GM18517 (cell line): ENCODE measurements at regions not wholly inside any gene's neighbourhood (a gene's known extent, or its start where the extent isn't known, plus 50 kb on each side); places are given as distances from the start of the nearest gene placed in this dataset.

Source experiments
- ATAC-seq: cut with Tn5 transposase; IDR thresholded peaks from one replicate; pipeline ENCODE4 v1.9.1; 2021; ENCODE audit warnings: mild to moderate bottlenecking, moderate library complexity; ENCODE audit not compliant: unreplicated experiment

DNA sequence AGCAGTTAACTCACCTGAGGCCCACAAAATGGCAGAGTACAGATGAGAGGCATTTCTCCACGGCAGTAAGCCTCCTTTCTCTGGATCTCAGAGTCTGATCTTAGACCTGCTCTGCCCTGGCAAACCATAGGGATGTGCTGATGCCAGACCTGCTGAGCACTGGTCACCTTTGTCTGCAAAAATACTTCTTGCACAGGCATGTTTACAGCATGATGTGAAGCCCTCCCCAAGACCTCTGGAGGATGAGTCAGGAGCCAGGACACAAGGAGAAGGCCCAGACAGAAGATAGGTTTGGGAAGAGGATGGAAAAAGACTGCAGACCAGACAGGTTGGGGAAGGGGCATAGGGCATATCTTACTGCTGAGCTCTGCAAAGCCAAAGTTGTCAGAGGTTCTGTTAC, 426.6 kb downstream of the PMP22 start:
- no peak for ATAC-seq

DNA sequence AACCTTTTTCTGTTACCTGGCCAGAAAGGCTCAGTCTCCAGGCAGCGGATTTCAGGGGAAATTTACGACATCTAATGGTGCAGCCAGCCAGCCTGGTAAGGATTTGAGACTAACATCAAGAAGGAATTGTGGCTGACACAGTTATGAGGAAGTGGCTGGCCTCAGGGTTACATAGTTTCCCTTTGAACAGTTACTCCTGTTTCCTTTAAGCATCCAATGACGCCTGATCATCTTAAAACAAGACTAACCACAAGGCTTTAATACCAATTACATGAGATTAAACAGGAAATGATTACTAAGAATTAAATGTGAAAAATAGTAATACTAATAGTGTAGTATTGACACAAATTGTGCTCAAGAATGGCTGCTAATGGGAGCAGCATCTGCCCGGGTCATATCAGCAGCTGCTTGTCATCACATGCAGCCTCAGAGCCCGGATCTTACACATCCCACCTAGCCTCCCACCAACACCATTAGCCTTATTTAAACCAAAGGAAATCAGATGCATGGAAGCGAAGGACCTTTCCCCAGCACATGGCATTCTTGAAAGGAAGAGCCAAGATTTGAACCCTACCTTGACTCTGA, 431.8 kb downstream of the PMP22 start:
- ATAC-seq: no peak

- ATAC-seq: no peak
These were observed 433.6 kb downstream of the PMP22 start for GRCh38 chr17:14831491-14831890.

- ATAC-seq: no peak
These were observed 437.7 kb downstream of the PMP22 start for GRCh38 chr17:14827396-14827919.

DNA sequence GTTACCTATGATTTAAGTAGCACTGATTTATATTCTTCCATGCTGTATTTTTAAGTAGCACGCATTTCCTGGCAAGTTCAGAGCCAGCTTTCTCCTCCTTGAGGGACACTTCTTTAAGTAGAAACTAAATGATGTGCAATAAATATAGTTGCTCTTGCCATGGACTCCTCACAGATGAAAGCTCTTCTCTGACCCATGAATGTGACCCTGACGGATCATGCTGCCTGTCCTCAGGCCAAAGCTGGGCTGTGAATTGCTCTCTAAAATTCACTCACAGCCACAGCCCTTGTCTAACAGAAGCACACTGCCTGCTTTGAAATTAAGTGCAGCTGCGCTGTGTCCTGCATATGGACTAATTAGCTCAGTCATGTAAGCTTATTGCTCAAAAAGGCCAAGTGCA, 438.8 kb downstream of the PMP22 start:
- no peak for ATAC-seq

DNA sequence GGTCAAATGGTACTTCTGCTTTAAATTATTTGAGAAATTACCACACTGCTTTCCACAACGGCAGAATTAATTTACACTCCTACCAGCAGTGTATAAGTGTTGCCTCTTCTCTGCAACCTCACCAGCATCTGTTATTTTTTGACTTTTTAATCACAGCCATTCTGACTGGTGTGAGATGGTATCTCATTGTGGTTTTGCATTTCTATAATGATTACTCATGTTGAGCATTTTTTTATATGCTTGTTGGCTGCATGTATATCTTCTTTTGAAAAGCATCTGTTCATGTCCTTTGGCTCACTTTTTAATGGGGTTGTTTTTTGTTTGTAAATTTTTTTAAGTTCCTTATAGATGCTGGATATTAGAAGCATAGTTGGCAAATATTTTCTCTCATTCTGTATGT, 446.7 kb downstream of the PMP22 start:
- no peak for ATAC-seq

- no peak for ATAC-seq
These were observed 450.0 kb downstream of the PMP22 start for GRCh38 chr17:14815079-14815478.

DNA sequence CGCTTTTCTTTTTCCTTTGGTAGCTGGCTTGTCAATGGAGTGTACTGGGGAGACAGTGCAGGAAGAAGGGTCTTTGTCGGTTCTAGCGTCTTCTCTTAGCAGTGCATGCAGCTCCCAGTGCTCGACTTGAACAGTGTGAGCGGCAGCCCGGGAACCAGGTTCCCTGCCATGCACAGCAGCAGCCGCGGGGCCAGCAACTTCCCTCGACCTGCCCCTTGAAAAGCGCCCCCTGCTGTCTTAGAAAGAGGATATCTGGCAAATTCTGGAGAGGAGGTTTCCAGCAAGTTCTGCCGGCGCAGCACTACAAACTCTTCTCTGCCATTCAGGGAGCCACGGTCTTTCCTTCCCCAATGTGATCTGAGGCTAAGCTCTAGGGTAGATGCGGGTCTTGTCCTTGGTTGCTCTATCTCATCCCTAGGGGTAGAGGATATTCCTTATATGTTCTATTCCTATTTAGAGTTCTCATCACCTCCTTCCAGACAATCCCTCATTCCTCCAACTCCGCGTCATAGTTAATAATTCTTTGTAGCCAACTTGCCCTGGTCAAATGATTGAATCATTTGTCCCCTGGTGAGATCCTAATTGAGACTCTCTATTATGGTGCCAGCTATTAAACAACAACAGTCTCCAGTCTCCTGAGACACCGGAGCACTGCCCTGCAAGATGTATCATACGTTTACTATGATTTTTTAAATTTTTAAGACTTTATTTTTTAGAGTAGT, 451.3 kb downstream of the PMP22 start:
- no peak for ATAC-seq

DNA sequence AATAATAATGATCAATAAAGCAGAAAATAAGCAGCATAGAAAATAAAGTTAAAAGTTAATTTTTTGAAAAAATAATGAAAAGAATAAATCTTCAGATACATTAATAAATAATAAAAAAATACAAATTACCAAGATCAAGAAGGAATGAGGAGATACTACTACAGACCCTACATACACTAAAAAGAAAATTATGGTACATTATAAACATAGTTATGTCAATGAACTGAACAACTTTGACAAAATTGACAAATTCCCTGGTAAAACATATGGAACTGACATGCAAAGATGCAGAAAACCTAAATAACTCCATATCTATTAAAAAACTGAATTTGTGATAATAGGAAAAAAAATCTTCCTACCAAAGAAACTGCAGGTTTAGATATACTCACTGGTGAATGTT, 456.7 kb downstream of the PMP22 start:
- no peak for ATAC-seq

- no peak for ATAC-seq
These were observed 459.8 kb downstream of the PMP22 start for GRCh38 chr17:14805348-14805747.

DNA sequence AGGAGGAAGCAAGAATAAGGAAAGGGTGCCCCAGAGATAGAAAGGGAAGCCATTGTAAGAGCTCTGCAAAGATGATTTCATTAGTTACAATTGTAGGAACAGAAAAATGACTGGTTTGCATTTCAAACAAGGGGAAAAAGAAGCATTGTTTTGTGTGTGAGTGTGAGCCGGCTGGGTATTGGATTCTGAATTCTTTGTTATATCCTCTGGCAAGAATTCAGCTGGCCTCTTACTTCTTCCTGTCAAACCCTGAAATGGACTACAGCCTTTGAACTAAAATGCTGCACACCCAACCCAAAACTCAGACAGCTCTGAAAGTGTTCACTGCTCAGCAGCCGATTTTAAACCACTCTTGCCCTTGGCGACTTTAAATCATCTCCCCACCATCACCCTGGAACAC, 461.3 kb downstream of the PMP22 start:
- no peak for ATAC-seq

GRCh38 chr17:14797801-14798200, 467.3 kb downstream of the PMP22 start:
- ATAC-seq: no peak

- ATAC-seq: no peak
These were observed 468.1 kb downstream of the PMP22 start for GRCh38 chr17:14797021-14797420.

DNA sequence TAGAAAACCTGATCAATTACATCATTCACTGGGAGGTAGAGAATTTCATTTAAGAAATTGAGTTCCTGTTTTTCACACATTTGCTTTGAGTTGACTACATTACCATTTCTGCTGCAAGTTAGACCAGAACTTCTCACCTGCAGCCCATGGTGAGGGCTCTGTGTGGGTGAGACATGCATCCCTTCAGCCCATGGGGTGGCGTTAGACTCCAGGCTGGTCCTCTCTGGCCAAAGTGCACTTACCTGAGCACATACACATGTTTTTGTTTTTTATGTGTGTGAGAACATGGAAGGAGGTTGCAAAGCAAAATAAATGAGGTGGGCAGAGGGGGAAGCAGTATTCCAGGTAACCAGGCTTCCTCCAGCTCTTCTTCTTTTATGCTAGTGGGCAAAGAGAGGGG, 470.2 kb downstream of the PMP22 start:
- no peak for ATAC-seq

- no peak for ATAC-seq
These were observed 471.9 kb downstream of the PMP22 start for GRCh38 chr17:14793237-14793636.

GRCh38 chr17:14792746-14793145, 472.4 kb downstream of the PMP22 start:
- no peak for ATAC-seq

- ATAC-seq: no peak
These were observed 473.9 kb downstream of the PMP22 start for GRCh38 chr17:14791221-14791620.

DNA sequence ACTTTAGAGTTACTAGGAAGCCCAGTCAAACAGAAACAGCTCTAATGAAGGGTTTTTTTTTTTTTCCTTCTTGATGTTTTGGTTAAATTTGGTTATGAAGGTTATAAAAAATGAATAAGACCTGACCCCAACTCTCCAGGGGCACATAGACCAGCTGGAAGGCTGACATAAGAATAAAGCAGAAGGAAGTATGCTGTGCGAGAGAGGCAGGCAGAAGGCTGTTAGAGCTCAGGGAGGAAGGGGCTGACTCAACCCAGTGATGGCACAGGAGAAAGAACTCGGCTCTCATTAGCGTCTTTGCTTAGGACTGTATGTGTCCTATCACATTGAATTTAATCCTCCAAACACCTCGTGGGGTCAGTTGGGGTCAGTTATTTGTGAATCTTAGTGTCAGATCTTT, 474.6 kb downstream of the PMP22 start:
- no peak for ATAC-seq

DNA sequence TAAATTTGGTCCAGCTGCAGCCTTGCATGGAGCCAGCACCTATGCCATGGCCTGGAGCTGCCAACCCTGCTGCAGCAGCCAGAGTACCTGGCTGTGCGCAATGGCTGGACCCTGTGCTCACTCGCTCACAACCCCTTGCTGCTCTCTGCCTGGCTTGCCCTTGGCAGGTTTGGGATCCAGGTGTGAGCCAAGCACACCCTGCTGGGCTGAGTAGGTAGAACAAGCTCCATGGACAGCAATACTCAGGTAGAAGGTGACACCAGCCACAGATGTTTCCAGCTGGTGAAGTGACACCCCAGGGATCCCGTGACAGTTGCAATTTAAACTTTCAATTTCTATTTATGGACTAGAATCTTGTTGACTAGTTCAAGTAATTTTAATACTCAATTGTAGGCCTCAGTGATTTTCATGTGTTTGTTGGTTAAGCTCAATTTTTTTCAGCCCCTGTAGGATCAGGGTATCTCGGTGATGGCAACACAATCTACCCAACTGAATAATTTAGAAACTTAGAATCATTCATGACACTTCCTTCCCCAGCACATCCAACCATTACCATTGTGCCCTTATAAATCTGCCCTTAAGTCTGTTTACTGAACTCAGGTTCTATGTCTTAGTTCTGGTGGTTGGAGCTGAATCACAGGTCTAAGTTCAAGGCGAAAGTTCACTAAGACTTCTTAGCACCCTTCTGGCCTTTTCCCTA, 480.0 kb downstream of the PMP22 start:
- no peak for ATAC-seq

DNA sequence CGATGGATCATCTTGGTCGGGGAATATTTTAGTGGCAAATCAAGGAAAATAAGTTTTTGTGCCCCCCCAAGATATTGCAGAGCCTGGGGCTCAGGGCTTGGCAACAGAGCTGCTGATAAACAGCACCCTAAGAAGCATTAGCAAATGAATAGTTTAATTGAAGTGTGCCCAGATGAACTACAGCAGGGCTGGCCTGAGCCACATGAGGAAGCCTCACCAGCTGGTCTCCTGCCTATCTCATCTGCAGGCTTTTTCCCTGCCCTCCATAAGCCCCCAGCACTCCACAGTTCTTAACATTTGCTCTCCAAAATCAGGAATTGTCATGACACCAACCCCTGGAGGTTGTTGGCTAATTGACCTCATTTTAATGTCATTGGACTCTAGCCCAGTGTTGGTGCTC, 480.2 kb downstream of the HS3ST3B1 start:
- no peak for ATAC-seq

DNA sequence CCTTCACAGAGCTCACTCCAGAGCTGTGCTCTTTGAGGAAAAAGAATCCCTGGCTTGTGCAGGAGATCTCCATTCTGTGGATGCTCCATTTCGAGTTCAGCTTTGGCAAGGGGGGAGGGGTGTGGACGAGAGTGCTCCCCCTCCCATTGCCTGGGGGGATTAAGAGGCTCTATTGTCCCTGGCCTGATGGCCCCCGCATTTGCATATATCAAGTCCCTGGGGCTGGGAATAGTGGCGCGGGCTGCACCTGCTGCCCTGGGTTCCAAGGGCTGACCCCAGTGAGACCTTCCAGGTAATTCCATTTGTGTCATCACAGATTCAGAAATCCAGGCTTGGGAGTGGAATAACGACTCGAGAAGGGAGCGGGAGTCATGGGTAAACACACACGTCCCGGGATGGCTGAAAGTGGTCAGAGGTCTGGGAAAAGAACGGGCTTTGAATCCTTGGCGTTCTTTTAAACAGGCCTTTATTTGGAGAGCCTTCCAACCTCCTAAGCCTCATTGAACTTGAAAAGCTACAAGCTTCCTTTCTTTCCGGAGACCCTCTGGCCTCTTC, 479.3 kb downstream of the HS3ST3B1 start:
- ATAC-seq: no peak

DNA sequence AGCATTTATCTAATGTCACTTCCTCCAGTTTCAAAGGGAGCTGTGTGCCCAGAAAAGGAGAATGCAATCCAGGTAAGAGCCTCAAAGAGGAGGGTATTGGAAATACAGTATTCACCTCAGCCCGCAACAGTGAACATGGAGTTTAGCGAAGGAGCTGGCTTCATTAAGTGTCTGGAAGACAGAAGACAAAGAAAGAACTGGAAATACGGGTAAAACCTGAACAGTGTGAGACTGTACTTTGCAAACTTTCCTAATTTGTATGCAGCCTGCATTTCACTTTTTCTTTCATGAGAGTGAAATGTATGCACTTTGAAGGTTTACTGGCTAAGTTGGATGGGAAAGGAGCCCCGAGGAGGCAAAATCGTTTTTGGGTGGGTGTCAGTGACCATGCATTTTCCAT, 478.4 kb downstream of the HS3ST3B1 start:
- no peak for ATAC-seq
